ENCODE measurements at regions not wholly inside any gene's neighbourhood (a gene's known extent, or its start where the extent isn't known, plus 50 kb on each side); places are given as distances from the start of the nearest gene placed in this dataset.

DNA sequence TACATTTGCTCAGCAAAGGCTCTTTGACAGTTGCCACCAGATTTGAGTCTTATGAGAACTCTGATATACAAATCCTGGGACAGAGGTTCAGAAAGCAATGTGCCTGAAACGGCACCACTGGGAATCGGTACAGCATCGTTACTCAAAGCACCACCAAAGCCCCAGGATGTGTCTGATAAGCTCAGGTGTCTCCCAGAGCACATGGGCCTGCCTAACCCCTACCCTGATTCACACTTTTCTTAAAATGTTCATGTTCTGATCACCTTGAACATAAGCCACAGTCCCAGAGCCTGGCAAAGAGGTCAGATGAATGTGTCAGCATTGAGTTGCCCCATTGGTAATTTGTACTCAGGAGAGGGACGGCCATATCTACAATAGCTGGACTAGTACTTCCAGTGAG is 545.8 kb upstream of the AUTS2 start:
- Histone ChIP-seq H3K27me3 (ENCODE audit: insufficient read depth, low read length) (no peaks in the 10 kb centered on the region), H3K9me3 (ENCODE audit: low read depth, low read length) (no peaks in the 10 kb centered on the region), H4K20me1 (ENCODE audit: insufficient read depth, low read length) (no peaks in the 10 kb centered on the region), H3K36me3 (ENCODE audit: insufficient read depth, low read length) (no peaks in the 10 kb centered on the region), H3K4me1 (ENCODE audit: insufficient read depth, low read length) (no peaks in the 10 kb centered on the region), H3K4me3 (ENCODE audit: insufficient read depth, low read length) (no peak overlapping the region), H3K4me2 (ENCODE audit: insufficient read depth, low read length) (no peak overlapping the region), H3K27ac (ENCODE audit: low read depth, low read length) (no peak overlapping the region), H3K79me2 (ENCODE audit: insufficient read depth, low read length) (no peaks in the 10 kb centered on the region), H2AFZ (ENCODE audit: low read length) (no peak overlapping the region)
- no peak for DNase-seq (ENCODE audit: insufficient read length, low spot score, missing footprints)
- no peak for TF ChIP-seq CTCF (IDR thresholded peaks at IDR 0.05; ENCODE audit: extremely low read depth, low read depth, low read length)

DNA sequence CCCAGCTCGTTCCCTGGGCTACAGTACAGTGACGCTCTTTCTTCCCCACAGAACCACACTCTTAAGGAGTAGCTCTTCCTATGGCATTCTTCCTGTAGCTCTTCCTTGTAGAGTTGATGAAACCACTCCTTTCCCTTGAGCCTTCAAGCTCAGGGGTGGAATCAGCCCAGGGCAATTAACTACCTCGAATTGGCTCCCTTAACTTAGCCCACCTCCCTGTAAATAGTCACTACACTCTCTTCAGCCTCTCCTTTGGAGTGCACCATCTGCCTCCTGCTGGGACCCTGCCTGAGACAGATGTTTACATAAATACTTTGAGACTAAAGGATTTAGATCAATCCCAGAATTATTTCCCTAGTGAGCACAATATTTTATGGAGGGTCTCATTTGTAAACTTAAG is 537.8 kb upstream of the AUTS2 start:
- H4K20me1 ChIP-seq (ENCODE audit: insufficient read depth, low read length), result no peaks in the 10 kb centered on the region
- no peaks in the 10 kb centered on the region for H3K4me1 ChIP-seq (ENCODE audit: insufficient read depth, low read length)
- no peak overlapping the region for H3K4me2 ChIP-seq (ENCODE audit: insufficient read depth, low read length)
- no peaks in the 10 kb centered on the region for H3K9me3 ChIP-seq (ENCODE audit: low read depth, low read length)
- no peaks in the 10 kb centered on the region for H3K36me3 ChIP-seq (ENCODE audit: insufficient read depth, low read length)
- no peaks in the 10 kb centered on the region for H3K27me3 ChIP-seq (ENCODE audit: insufficient read depth, low read length)
- no peaks in the 10 kb centered on the region for H3K79me2 ChIP-seq (ENCODE audit: insufficient read depth, low read length)
- H3K4me3 ChIP-seq (ENCODE audit: insufficient read depth, low read length), result no peak overlapping the region
- DNase-seq (ENCODE audit: insufficient read length, low spot score, missing footprints), result no peak
- no peak for TF ChIP-seq CTCF (IDR thresholded peaks at IDR 0.05; ENCODE audit: extremely low read depth, low read depth, low read length)
- H2AFZ ChIP-seq (ENCODE audit: low read length), result no peak overlapping the region
- no peak overlapping the region for H3K27ac ChIP-seq (ENCODE audit: low read depth, low read length)

DNA sequence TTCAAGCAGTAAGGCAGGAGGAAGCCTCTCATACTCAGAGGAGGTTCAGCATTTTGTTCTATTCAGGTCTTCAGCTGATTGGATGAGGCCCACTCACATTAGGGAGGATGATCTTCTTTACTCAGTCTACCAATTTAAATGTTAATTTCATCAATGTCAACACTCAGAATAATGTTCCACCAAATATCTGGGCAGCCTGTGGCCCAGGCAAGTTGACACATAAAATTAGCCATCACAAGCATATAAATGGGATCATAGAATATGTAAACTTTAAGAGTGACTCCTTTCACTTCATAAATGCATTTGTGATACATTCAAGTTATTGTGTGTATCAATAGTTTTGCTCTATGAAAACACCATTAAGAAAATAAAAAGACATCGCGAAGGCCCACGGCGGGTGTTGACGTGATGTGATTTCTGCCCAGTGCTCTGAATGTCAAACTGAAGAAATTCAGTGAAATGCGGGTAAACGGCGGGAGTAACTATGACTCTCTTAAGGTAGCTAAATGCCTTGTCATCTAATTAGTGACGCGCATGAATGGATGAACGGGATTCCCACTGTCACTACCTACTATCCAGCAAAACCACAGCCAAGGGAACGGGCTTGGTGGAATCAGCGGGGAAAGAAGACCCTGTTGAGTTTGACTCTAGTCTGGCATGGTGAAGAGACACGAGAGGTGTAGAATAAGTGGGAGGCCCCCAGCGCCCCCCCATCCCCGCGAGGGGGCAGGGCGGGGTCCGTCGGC is 536.1 kb upstream of the AUTS2 start:
- Histone ChIP-seq H3K9me3 (ENCODE audit: low read depth, low read length) (no peaks in the 10 kb centered on the region), H3K4me2 (ENCODE audit: insufficient read depth, low read length) (no peak overlapping the region), H3K27ac (ENCODE audit: low read depth, low read length) (no peak overlapping the region), H3K4me3 (ENCODE audit: insufficient read depth, low read length) (no peak overlapping the region), H2AFZ (ENCODE audit: low read length) (no peak overlapping the region), H3K79me2 (ENCODE audit: insufficient read depth, low read length) (no peaks in the 10 kb centered on the region), H3K36me3 (ENCODE audit: insufficient read depth, low read length) (no peaks in the 10 kb centered on the region), H4K20me1 (ENCODE audit: insufficient read depth, low read length) (no peaks in the 10 kb centered on the region), H3K27me3 (ENCODE audit: insufficient read depth, low read length) (no peaks in the 10 kb centered on the region), H3K4me1 (ENCODE audit: insufficient read depth, low read length) (no peaks in the 10 kb centered on the region)
- no peak for TF ChIP-seq CTCF (IDR thresholded peaks at IDR 0.05; ENCODE audit: extremely low read depth, low read depth, low read length)
- DNase-seq (ENCODE audit: insufficient read length, low spot score, missing footprints), result no peak

DNA sequence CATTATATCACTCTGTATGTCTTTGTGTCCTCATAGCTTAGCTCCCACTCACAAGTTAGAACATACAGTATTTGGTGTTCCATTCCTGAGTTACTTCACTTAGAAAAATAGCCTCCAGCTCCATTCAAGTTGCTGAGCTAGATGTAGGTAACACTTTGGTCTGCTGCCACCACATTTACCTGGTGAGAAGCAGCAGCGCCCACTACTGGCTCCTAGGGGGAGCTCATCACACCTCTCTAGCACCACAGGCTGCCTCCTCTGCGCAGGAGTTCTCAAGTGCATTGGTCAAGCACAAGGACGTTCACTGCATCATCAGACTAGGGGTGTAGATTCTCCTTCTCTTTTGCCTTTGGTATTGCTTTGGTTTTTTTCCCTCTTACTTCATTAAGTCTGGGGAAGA is 530.9 kb upstream of the AUTS2 start:
- no peaks in the 10 kb centered on the region for H3K4me1 ChIP-seq (ENCODE audit: insufficient read depth, low read length)
- H3K27me3 ChIP-seq (ENCODE audit: insufficient read depth, low read length), result no peaks in the 10 kb centered on the region
- no peak overlapping the region for H3K4me3 ChIP-seq (ENCODE audit: insufficient read depth, low read length)
- no peak overlapping the region for H3K27ac ChIP-seq (ENCODE audit: low read depth, low read length)
- no peaks in the 10 kb centered on the region for H3K79me2 ChIP-seq (ENCODE audit: insufficient read depth, low read length)
- no peaks in the 10 kb centered on the region for H3K9me3 ChIP-seq (ENCODE audit: low read depth, low read length)
- H2AFZ ChIP-seq (ENCODE audit: low read length), result no peak overlapping the region
- no peak for DNase-seq (ENCODE audit: insufficient read length, low spot score, missing footprints)
- no peaks in the 10 kb centered on the region for H3K36me3 ChIP-seq (ENCODE audit: insufficient read depth, low read length)
- TF ChIP-seq CTCF (IDR thresholded peaks at IDR 0.05; ENCODE audit: extremely low read depth, low read depth, low read length), result peak; percentile 53
- H3K4me2 ChIP-seq (ENCODE audit: insufficient read depth, low read length), result no peak overlapping the region
- H4K20me1 ChIP-seq (ENCODE audit: insufficient read depth, low read length), result no peaks in the 10 kb centered on the region

Measured in osteoblast (primary cell).